ENCODE measurements at regions not wholly inside any gene's neighbourhood (a gene's known extent, or its start where the extent isn't known, plus 50 kb on each side); places are given as distances from the start of the nearest gene placed in this dataset.
A peak's percentile ranks its signal among the peaks of the same experiment; 100 is the strongest.

DNA sequence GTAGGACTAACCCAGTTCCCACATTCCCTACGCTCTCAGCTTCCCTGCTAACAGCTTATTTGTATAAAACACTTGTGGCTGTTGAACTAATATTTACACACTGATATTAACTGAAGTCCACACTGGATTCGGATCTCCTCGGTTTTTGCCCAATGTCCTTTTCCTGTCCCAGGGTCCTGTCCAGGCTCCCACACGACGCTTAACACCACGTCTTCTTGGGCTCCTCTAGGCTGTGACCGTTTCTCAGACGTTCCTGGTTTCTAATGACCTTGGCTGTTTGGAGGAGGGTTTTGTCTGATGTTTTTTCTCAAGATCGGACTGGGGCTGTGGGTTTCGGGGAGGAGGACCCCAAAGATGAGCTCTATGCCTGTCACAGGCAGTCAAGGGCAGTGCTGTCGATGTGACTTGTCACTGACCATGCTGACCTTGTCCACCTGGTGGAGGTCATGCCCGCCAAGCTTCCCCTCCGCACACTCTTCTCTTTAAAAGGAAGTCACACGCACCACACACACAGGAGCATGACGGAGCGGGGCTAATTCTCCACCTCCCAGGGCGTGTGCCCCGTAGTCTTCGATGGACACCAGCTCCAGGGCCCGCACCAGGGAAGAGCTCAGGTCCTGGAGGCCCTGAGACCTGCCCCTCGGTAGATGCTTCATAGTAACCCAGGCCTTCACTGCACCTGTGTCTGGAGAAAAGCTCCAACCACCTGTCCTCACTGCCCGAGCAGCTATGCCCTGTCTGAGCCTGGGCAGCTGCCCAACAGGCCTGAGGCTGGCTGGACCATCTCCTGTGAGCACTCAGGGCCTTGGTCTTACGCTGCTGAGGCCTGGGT is 72.0 kb downstream of the TTLL2 start (continued):
- TF ChIP-seq, protein P1, sequence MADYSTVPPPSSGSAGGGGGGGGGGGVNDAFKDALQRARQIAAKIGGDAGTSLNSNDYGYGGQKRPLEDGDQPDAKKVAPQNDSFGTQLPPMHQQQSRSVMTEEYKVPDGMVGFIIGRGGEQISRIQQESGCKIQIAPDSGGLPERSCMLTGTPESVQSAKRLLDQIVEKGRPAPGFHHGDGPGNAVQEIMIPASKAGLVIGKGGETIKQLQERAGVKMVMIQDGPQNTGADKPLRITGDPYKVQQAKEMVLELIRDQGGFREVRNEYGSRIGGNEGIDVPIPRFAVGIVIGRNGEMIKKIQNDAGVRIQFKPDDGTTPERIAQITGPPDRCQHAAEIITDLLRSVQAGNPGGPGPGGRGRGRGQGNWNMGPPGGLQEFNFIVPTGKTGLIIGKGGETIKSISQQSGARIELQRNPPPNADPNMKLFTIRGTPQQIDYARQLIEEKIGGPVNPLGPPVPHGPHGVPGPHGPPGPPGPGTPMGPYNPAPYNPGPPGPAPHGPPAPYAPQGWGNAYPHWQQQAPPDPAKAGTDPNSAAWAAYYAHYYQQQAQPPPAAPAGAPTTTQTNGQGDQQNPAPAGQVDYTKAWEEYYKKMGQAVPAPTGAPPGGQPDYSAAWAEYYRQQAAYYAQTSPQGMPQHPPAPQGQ (CRISPR knock-in tag; IDR thresholded peaks at IDR 0.05; ENCODE audit: borderline replicate concordance), result no peak
- TF ChIP-seq HOXA5 (CRISPR knock-in tag; IDR thresholded peaks at IDR 0.05), result 0 out of 2 replicates have a peak, but pooled peaks have one; percentile 29
- no peak for TF ChIP-seq ZNF24 (IDR thresholded peaks at IDR 0.05)
- TF ChIP-seq PAX8 (CRISPR knock-in tag; IDR thresholded peaks at IDR 0.05; ENCODE audit: borderline replicate concordance), result no peak
- TF ChIP-seq ZNF761 (CRISPR knock-in tag; conservative IDR thresholded peaks at IDR 0.05), result no peak
- 0 out of 2 replicates have a peak, but pooled peaks have one; percentile 24 for TF ChIP-seq HOXD1 (CRISPR knock-in tag; IDR thresholded peaks at IDR 0.05)
- TF ChIP-seq LCORL (IDR thresholded peaks at IDR 0.05), result no peak
- peak; percentile 87 for TF ChIP-seq LCORL (CRISPR knock-in tag; IDR thresholded peaks at IDR 0.05)
- no peak for TF ChIP-seq ZNF431 (CRISPR knock-in tag; IDR thresholded peaks at IDR 0.05; ENCODE audit: borderline replicate concordance, low read depth)
- TF ChIP-seq TOE1 (CRISPR knock-in tag; IDR thresholded peaks at IDR 0.05), result peak; percentile 76; the same call in 1 of the 2 replicates
- TF ChIP-seq, protein P2, sequence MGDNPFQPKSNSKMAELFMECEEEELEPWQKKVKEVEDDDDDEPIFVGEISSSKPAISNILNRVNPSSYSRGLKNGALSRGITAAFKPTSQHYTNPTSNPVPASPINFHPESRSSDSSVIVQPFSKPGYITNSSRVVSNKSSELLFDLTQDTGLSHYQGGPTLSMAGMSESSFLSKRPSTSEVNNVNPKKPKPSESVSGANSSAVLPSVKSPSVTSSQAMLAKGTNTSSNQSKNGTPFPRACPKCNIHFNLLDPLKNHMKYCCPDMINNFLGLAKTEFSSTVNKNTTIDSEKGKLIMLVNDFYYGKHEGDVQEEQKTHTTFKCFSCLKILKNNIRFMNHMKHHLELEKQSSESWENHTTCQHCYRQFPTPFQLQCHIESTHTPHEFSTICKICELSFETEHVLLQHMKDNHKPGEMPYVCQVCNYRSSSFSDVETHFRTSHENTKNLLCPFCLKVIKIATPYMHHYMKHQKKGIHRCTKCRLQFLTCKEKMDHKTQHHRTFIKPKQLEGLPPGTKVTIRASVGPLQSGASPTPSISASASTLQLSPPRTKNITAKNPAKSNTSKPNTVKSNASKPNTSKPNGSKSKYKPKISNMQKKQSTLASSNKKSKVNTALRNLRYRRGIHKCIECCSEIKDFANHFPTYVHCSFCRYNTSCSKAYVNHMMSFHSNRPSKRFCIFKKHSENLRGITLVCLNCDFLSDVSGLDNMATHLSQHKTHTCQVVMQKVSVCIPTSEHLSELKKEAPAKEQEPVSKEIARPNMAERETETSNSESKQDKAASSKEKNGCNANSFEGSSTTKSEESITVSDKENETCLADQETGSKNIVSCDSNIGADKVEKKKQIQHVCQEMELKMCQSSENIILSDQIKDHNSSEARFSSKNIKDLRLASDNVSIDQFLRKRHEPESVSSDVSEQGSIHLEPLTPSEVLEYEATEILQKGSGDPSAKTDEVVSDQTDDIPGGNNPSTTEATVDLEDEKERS (CRISPR knock-in tag; IDR thresholded peaks at IDR 0.05), result no peak
- peak; percentile 76; the same call in 1 of the 2 replicates for TF ChIP-seq RXRB (CRISPR knock-in tag; IDR thresholded peaks at IDR 0.05; ENCODE audit: borderline replicate concordance)
- no peak for TF ChIP-seq POLR2AphosphoS5 (IDR thresholded peaks at IDR 0.05; ENCODE audit: low read depth, low read length)
- no peak for TF ChIP-seq CC2D1A (CRISPR knock-in tag; IDR thresholded peaks at IDR 0.05)
- TF ChIP-seq CHCHD3 (CRISPR knock-in tag; IDR thresholded peaks at IDR 0.05), result no peak
- TF ChIP-seq, protein P3, sequence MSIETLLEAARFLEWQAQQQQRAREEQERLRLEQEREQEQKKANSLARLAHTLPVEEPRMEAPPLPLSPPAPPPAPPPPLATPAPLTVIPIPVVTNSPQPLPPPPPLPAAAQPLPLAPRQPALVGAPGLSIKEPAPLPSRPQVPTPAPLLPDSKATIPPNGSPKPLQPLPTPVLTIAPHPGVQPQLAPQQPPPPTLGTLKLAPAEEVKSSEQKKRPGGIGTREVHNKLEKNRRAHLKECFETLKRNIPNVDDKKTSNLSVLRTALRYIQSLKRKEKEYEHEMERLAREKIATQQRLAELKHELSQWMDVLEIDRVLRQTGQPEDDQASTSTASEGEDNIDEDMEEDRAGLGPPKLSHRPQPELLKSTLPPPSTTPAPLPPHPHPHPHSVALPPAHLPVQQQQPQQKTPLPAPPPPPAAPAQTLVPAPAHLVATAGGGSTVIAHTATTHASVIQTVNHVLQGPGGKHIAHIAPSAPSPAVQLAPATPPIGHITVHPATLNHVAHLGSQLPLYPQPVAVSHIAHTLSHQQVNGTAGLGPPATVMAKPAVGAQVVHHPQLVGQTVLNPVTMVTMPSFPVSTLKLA (IDR thresholded peaks at IDR 0.05), result no peak
- TF ChIP-seq, protein P4, sequence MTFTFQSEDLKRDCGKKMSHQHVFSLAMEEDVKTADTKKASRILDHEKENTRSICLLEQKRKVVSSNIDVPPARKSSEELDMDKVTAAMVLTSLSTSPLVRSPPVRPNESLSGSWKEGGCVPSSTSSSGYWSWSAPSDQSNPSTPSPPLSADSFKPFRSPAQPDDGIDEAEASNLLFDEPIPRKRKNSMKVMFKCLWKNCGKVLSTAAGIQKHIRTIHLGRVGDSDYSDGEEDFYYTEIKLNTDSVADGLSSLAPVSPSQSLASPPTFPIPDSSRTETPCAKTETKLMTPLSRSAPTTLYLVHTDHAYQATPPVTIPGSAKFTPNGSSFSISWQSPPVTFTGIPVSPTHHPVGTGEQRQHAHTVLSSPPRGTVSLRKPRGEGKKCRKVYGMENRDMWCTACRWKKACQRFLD (CRISPR knock-in tag; IDR thresholded peaks at IDR 0.05; ENCODE audit: borderline replicate concordance), result 0 out of 2 replicates have a peak, but pooled peaks have one; percentile 50
- TF ChIP-seq ZNF10 (CRISPR knock-in tag; IDR thresholded peaks at IDR 0.05; ENCODE audit: borderline replicate concordance, low read depth), result no peak
- TF ChIP-seq, protein P5, sequence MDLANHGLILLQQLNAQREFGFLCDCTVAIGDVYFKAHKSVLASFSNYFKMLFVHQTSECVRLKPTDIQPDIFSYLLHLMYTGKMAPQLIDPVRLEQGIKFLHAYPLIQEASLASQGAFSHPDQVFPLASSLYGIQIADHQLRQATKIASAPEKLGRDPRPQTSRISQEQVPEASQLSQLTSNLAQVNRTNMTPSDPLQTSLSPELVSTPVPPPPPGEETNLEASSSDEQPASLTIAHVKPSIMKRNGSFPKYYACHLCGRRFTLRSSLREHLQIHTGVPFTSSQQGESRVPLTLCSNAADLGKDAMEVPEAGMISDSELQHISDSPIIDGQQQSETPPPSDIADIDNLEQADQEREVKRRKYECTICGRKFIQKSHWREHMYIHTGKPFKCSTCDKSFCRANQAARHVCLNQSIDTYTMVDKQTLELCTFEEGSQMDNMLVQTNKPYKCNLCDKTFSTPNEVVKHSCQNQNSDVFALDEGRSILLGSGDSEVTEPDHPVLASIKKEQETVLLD (CRISPR knock-in tag; IDR thresholded peaks at IDR 0.05; ENCODE audit: low read depth), result no peak
